Adrenal gland (tissue), 5 donors: ENCODE measurements at regions not wholly inside any gene's neighbourhood (a gene's known extent, or its start where the extent isn't known, plus 50 kb on each side); places are given as distances from the start of the nearest gene placed in this dataset.

Experiments
- POLR2A ChIP-seq, 2 donors: fragments of 450-650 bp; IDR thresholded peaks; one replicate each; pipeline ENCODE4 v1.6.1; 2017; ENCODE audit warnings: antibody characterized with exemption in 2 of 2, mild to moderate bottlenecking in 2 of 2, moderate library complexity in 1 of 2
- TF ChIP-seq, protein P1 (sequence below), 6 experiments: fragments of 450-650 bp in 4 of 6; fragments of 200-600 bp in 2 of 6; sonication (generic) in 1 of 6; IDR thresholded peaks; 1 replicate in 5 of 6; 2 replicates in 1 of 6; pipeline versions ENCODE4 v1.5.1 to v1.8.0; 2016 to 2021; ENCODE audit warnings: antibody characterized with exemption in 6 of 6, mild to moderate bottlenecking in 2 of 6, moderate library complexity in 1 of 6
- donor health status: DM: no; HTN: no; CAD: no.

DNA sequence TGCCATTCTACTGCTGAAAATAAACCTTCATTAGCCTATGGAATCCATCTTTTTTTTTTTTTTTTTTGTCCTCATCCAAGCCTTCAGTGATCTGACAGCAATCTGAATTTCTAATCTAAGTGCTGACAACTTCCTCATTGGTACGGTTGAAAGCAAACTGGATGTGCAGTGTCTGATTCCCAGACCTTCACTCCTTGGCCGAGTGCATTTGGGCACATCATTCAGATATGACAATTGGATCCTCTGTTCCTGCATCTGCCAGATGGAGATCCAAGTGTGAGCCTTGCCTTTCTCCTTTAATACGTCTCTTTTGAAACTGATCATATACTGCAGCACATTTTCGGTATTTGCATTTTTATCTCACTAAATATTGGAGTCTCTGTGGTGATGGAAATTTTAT lies 713.1 kb downstream of the DCDC2C start:
- TF ChIP-seq, protein P1, sequence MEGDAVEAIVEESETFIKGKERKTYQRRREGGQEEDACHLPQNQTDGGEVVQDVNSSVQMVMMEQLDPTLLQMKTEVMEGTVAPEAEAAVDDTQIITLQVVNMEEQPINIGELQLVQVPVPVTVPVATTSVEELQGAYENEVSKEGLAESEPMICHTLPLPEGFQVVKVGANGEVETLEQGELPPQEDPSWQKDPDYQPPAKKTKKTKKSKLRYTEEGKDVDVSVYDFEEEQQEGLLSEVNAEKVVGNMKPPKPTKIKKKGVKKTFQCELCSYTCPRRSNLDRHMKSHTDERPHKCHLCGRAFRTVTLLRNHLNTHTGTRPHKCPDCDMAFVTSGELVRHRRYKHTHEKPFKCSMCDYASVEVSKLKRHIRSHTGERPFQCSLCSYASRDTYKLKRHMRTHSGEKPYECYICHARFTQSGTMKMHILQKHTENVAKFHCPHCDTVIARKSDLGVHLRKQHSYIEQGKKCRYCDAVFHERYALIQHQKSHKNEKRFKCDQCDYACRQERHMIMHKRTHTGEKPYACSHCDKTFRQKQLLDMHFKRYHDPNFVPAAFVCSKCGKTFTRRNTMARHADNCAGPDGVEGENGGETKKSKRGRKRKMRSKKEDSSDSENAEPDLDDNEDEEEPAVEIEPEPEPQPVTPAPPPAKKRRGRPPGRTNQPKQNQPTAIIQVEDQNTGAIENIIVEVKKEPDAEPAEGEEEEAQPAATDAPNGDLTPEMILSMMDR (IDR thresholded peaks at IDR 0.05): no peak
- no peak for TF ChIP-seq POLR2A (IDR thresholded peaks at IDR 0.05)
